HEK293T (cell line): ENCODE measurements at regions not wholly inside any gene's neighbourhood (a gene's known extent, or its start where the extent isn't known, plus 50 kb on each side); places are given as distances from the start of the nearest gene placed in this dataset.

Source experiments
- ARNT ChIP-seq: fragments of 450-650 bp; IDR thresholded peaks from 2 replicates; pipeline ENCODE4 v1.6.1; 2017; ENCODE audit warnings: mild to moderate bottlenecking
- BHLHE40 ChIP-seq: fragments of 450-650 bp; IDR thresholded peaks from 2 replicates; pipeline ENCODE4 v1.6.1; 2016; ENCODE audit warnings: mild to moderate bottlenecking, moderate library complexity, borderline replicate concordance
- CTBP1 ChIP-seq: fragments of 450-650 bp; IDR thresholded peaks from 2 replicates; pipeline ENCODE4 v1.6.1; 2016; ENCODE audit warnings: borderline replicate concordance
- ELF4 ChIP-seq: fragments of 450-650 bp; IDR thresholded peaks from 2 replicates; pipeline ENCODE4 v1.6.1; 2017; ENCODE audit warnings: antibody characterized with exemption
- FOXA1 ChIP-seq: fragments of 450-650 bp; IDR thresholded peaks from 2 replicates; pipeline ENCODE4 v1.6.1; 2016; ENCODE audit warnings: mild to moderate bottlenecking
- FOXK2 ChIP-seq: fragments of 450-650 bp; IDR thresholded peaks from 2 replicates; pipeline ENCODE4 v1.6.1; 2016; ENCODE audit warnings: mild to moderate bottlenecking
- FOXM1 ChIP-seq: fragments of 450-650 bp; IDR thresholded peaks from 2 replicates; pipeline ENCODE4 v1.6.1; 2017; ENCODE audit warnings: mild to moderate bottlenecking, borderline replicate concordance
- LEF1 ChIP-seq: fragments of 450-650 bp; IDR thresholded peaks from 2 replicates; pipeline ENCODE4 v1.6.1; 2017; ENCODE audit warnings: mild to moderate bottlenecking, borderline replicate concordance
- NFRKB ChIP-seq: fragments of 450-650 bp; IDR thresholded peaks from 2 replicates; pipeline ENCODE4 v1.6.1; 2016; ENCODE audit warnings: mild to moderate bottlenecking, moderate library complexity
- PKNOX1 ChIP-seq: fragments of 450-650 bp; IDR thresholded peaks from 2 replicates; pipeline ENCODE4 v1.6.1; 2016
- SP1 ChIP-seq: fragments of 450-650 bp; IDR thresholded peaks from 2 replicates; pipeline ENCODE4 v1.6.1; 2017
- SUZ12 ChIP-seq: fragments of 450-650 bp; IDR thresholded peaks from 2 replicates; pipeline ENCODE4 v1.6.1; 2016; ENCODE audit warnings: mild to moderate bottlenecking
- TARDBP ChIP-seq: fragments of 450-650 bp; IDR thresholded peaks from 2 replicates; pipeline ENCODE4 v1.6.1; 2016
- ZNF384 ChIP-seq: fragments of 450-650 bp; IDR thresholded peaks from 2 replicates; pipeline ENCODE4 v1.6.1; 2016

- TF ChIP-seq SP1 (no peak), TARDBP (no peak), ZNF384 (no peak), ARNT (no peak), BHLHE40 (no peak), FOXM1 (no peak), LEF1 (no peak), PKNOX1 (no peak), SUZ12 (no peak), NFRKB (no peak), CTBP1 (no peak), FOXA1 (no peak), ELF4 (no peak), FOXK2 (no peak)
These were observed 1123.3 kb downstream of the EFNB2 start for GRCh38 chr13:105412171-105412570.
